Neuronal stem cell (in vitro differentiated cells): ENCODE measurements at regions not wholly inside any gene's neighbourhood (a gene's known extent, or its start where the extent isn't known, plus 50 kb on each side); places are given as distances from the start of the nearest gene placed in this dataset.

Source experiments
- DNase-seq: peaks from one replicate; pipeline ENCODE4 v3.0.0-alpha.2; 2013; ENCODE audit warnings: low spot score
- H2AFZ ChIP-seq: one replicate; pipeline ENCODE4 v1.6.1; 2013; ENCODE audit warnings: mild to moderate bottlenecking, low read length, inconsistent platforms
- H2AK5ac ChIP-seq: 2 replicates; pipeline ENCODE4 v1.6.1; 2013; ENCODE audit warnings: low read depth, mild to moderate bottlenecking, inconsistent platforms, low read length, moderate library complexity, mixed read lengths
- H2BK120ac ChIP-seq: 2 replicates; pipeline ENCODE4 v1.6.1; 2013; ENCODE audit warnings: low read depth, mild to moderate bottlenecking, inconsistent platforms, low read length, moderate library complexity, mixed read lengths
- H2BK12ac ChIP-seq: one replicate; pipeline ENCODE4 v1.6.1; 2013; ENCODE audit warnings: low read length, inconsistent platforms
- H2BK15ac ChIP-seq: 2 replicates; pipeline ENCODE4 v1.6.1; 2013; ENCODE audit warnings: mild to moderate bottlenecking, low read length, inconsistent platforms, mixed read lengths
- H2BK5ac ChIP-seq: one replicate; pipeline ENCODE4 v1.6.1; 2013; ENCODE audit warnings: inconsistent platforms, mild to moderate bottlenecking, low read length, moderate library complexity
- H3K14ac ChIP-seq: one replicate; pipeline ENCODE4 v1.6.1; 2013; ENCODE audit warnings: low read length, inconsistent platforms
- H3K18ac ChIP-seq: 2 replicates; pipeline ENCODE4 v1.6.1; 2013; ENCODE audit warnings: low read length, inconsistent platforms
- H3K23ac ChIP-seq: 2 replicates; pipeline ENCODE4 v1.6.1; 2013; ENCODE audit warnings: low read depth, mild to moderate bottlenecking, mixed read lengths, low read length, inconsistent platforms; ENCODE audit not compliant: poor library complexity
- H3K27ac ChIP-seq: replicated peaks from 3 replicates; pipeline ENCODE4 v1.5.1; 2013; ENCODE audit warnings: low read length, inconsistent platforms
- H3K27me3 ChIP-seq, 3 experiments: 2 replicates each; pipeline ENCODE4 v1.6.1; 2013; ENCODE audit warnings: low read length in 3 of 3, mild to moderate bottlenecking in 2 of 3, inconsistent platforms in 1 of 3, low read depth in 1 of 3, mixed read lengths in 1 of 3, moderate library complexity in 1 of 3; ENCODE audit not compliant: control insufficient read depth in 3 of 3, insufficient read depth in 3 of 3
- H3K36me3 ChIP-seq, 2 donors: replicated peaks in 1 of 2; 2 replicates each; pipeline ENCODE4 v1.6.1; 2013; ENCODE audit warnings: low read length in 2 of 2; ENCODE audit not compliant: control insufficient read depth in 2 of 2, insufficient read depth in 2 of 2
- H3K4ac ChIP-seq: 2 replicates; pipeline ENCODE4 v1.6.1; 2013; ENCODE audit warnings: inconsistent platforms, mild to moderate bottlenecking, low read length, moderate library complexity
- H3K4me1 ChIP-seq, 2 donors: 1 replicate in 1 of 2; 2 replicates in 1 of 2; pipeline ENCODE4 v1.6.1; 2013; ENCODE audit warnings: low read length in 2 of 2, low read depth in 1 of 2; ENCODE audit not compliant: control insufficient read depth in 2 of 2, insufficient read depth in 1 of 2
- H3K4me2 ChIP-seq: one replicate; pipeline ENCODE4 v1.6.1; 2013; ENCODE audit warnings: mild to moderate bottlenecking, low read length, inconsistent platforms; ENCODE audit not compliant: insufficient read depth, poor library complexity, severe bottlenecking
- H3K4me3 ChIP-seq, 2 donors: 2 replicates each; pipeline ENCODE4 v1.5.1; 2013; ENCODE audit warnings: low read length in 2 of 2, mild to moderate bottlenecking in 2 of 2, inconsistent platforms in 1 of 2, moderate library complexity in 1 of 2
- H3K79me1 ChIP-seq: one replicate; pipeline ENCODE4 v1.6.1; 2013; ENCODE audit warnings: low read depth, mild to moderate bottlenecking, inconsistent platforms, low read length, moderate library complexity
- H3K9ac ChIP-seq: one replicate; pipeline ENCODE4 v1.6.1; 2013; ENCODE audit warnings: mild to moderate bottlenecking, low read depth, low read length, inconsistent platforms; ENCODE audit not compliant: poor library complexity
- H3K9me3 ChIP-seq, 2 donors: replicated peaks in 1 of 2; 2 replicates each; pipeline versions ENCODE3 to v1.6.1; 2013; ENCODE audit warnings: low read length in 2 of 2, mild to moderate bottlenecking in 2 of 2, inconsistent platforms in 1 of 2, low read depth in 1 of 2, mixed read lengths in 1 of 2, moderate library complexity in 1 of 2; ENCODE audit not compliant: control insufficient read depth in 2 of 2, insufficient read depth in 1 of 2
- H4K8ac ChIP-seq: one replicate; pipeline ENCODE4 v1.6.1; 2013; ENCODE audit warnings: low read depth, mild to moderate bottlenecking, inconsistent platforms, low read length, moderate library complexity
- H4K91ac ChIP-seq: one replicate; pipeline ENCODE4 v1.6.1; 2013; ENCODE audit warnings: low read length, low read depth, mild to moderate bottlenecking, inconsistent platforms; ENCODE audit not compliant: poor library complexity
- WGBS, 2 donors: extraction: QIAGEN DNeasy Blood & Tissue Kit; methylation state at CpG; one replicate each; pipeline ENCODE4 v1.1.7; 2013; ENCODE audit warnings: missing lambda C conversion rate in 2 of 2, mixed read lengths in 1 of 2; ENCODE audit not compliant: insufficient read length in 2 of 2, insufficient replicate concordance in 1 of 2; ENCODE audit errors: extremely low coverage in 2 of 2; 5-methylcytosine and 5-hydroxymethylcytosine counted together

GRCh38 chr14:95765051-95765450, 51.1 kb upstream of the TCL1A start:
- Histone ChIP-seq H3K23ac (peak overlapping the region; percentile 28), H3K79me1 (no peaks in the 10 kb centered on the region), H4K8ac (no peak overlapping the region), H2BK12ac (no peak overlapping the region), H2AFZ (no peak overlapping the region), H3K4ac (no peak overlapping the region), H3K9ac (no peak overlapping the region), H3K4me2 (no peak overlapping the region), H3K4me1 (peaks cover 0 to 14% of the 10 kb centered on the region in 2 donors), H3K14ac (no peak overlapping the region), H2BK120ac (no peak overlapping the region), H3K4me3 (no peak overlapping the region), H3K27me3 (peaks cover 0 to 5% (median 0%) of the 10 kb centered on the region in 3 experiments), H2AK5ac (no peak overlapping the region), H3K9me3 (no peaks in the 10 kb centered on the region), H2BK15ac (no peak overlapping the region), H3K36me3 (no peaks in the 10 kb centered on the region), H3K18ac (no peak overlapping the region), H2BK5ac (no peak overlapping the region), H3K27ac (no peak overlapping the region), H4K91ac (no peak overlapping the region)
- DNase-seq = no peak
- WGBS, 2 donors = no CpG with 5 or more reads among the region's 9 CpGs

- Histone ChIP-seq H2BK15ac (no peak overlapping the region), H3K79me1 (no peaks in the 10 kb centered on the region), H3K14ac (no peak overlapping the region), H2AK5ac (no peak overlapping the region), H2BK5ac (no peak overlapping the region), H2AFZ (no peak overlapping the region), H3K23ac (no peak overlapping the region), H3K9me3 (no peaks in the 10 kb centered on the region), H4K91ac (no peak overlapping the region), H4K8ac (no peak overlapping the region), H2BK12ac (no peak overlapping the region), H3K4me1 (peaks cover 0 to 8% of the 10 kb centered on the region in 2 donors), H2BK120ac (no peak overlapping the region), H3K27ac (no peak overlapping the region), H3K27me3 (peaks cover 0 to 8% (median 0%) of the 10 kb centered on the region in 3 experiments), H3K4me2 (no peak overlapping the region), H3K9ac (no peak overlapping the region), H3K18ac (no peak overlapping the region), H3K4ac (no peak overlapping the region), H3K36me3 (no peaks in the 10 kb centered on the region), H3K4me3 (no peak overlapping the region)
- DNase-seq = no peak
- WGBS, 2 donors = no CpG with 5 or more reads among the region's 3 CpGs
Observed at GRCh38 chr14:95763875-95764274, 50.0 kb upstream of the TCL1A start.
